DMS53 (cell line): ENCODE measurements at regions not wholly inside any gene's neighbourhood (a gene's known extent, or its start where the extent isn't known, plus 50 kb on each side); places are given as distances from the start of the nearest gene placed in this dataset.
"Not testable (repeated sequence)": the region's sequence is repeated elsewhere in the genome, so short reads cannot be mapped to it uniquely, and the experiment has no call there.

Experiments
- DNase-seq: peaks from one replicate; lab custom pipeline; 2025; lab: John Stamatoyannopoulos, UW

- peak; percentile 41 for DNase-seq
These were observed 78.0 kb upstream of the HNMT start for GRCh38 chr2:137886083-137886831.

DNA sequence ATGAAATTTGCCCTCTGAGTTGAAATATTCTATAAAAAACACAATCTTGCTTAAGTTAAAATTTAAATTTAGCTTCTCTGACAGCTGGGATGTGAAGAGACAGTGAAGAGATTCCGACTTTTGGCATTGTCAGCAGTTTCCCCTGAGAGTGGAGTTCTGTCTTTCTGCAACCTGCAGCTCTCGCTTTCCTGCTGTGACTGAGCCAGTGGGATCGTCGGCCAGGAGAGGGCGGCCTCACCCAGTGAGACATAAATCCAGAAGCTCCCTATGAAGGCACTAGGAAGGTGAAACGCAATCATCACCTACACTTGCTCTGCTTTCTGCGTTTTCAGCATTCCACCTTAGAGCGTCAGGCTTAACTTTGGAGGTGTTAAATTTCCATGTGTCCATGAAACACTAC lies 75.4 kb upstream of the HNMT start:
- DNase-seq: peak; percentile 61

- peak; percentile 48 for DNase-seq
These were observed 71.5 kb upstream of the HNMT start for GRCh38 chr2:137892739-137893138.

DNA sequence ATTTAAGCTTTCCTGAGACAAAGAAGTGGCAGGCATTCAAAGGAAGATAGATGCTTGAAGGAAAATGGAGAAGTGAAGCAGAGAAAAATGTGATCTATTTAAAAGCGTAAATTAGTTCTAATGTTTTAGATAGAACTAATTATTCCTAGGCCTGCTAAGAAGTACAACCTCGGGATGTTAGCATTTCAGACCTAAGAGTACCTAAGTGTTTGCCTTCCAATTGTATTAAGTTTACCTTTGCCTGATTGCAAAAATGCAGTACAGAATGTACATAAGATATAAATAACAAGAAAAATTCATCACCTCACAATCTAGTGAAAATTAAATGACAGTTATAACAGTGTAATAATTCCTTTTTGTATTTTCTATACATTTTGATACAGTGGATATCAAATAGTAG lies 71.1 kb upstream of the HNMT start:
- peak; percentile 39 for DNase-seq

GRCh38 chr2:137896467-137896866 lies 67.8 kb upstream of the HNMT start:
- no peak for DNase-seq

GRCh38 chr2:137897082-137897481 lies 67.2 kb upstream of the HNMT start:
- DNase-seq: no peak

DNA sequence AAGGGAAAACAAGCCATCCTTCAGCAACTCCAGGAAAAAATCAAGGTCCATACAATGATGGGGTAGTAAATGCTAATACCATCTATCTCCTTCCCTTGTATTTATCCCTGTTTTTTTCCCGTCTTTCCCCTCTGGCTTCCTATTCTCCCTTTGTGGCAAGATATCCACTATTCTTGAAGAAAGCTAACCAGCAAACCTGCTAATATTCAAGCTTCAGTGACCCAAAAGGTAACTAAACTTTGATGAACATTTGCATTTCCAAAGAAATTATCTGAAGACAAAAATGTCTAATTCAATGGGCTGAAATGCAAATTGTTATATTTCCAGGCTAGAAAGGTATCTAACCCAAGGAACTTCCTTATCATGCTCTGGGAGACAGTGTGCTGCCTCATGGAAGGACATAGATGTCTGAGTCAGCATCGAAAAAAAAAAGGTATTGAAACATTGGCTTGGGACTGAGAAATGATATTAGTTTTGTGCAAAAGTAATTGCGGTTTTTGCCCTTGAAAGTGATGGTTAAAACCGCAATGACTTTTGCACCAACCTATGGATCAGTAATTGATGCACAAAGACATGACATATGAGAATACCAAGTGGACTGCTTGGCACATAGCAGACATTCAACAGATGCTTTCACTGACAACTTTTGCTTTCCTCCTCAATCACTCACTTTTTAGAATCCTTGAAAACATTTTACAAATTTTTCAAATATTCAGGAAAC lies 63.7 kb upstream of the HNMT start:
- DNase-seq: no peak

DNA sequence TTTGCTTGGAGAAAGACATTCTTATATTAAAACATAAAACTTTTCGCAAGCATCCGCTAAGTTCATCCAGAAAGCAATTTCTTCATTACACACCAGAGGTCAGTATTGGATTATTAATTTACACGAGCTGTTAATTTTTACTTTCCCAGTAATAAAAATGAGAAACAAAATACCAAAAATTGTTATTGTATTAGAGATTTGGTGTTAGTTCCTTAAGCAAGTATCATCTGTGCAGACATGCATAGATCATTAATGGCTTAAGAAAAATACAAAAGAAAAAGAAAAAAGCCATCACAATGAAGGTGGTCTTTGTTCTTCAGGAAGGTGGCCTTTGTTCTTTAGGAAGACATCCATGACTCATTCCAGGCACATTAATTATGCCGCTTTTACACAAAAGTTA lies 53.6 kb upstream of the HNMT start:
- DNase-seq: peak; percentile 14

GRCh38 chr2:137912371-137912770 lies 51.9 kb upstream of the HNMT start:
- DNase-seq: no peak

- DNase-seq: no peak
These were observed 51.1 kb upstream of the HNMT start for GRCh38 chr2:137913169-137913568.

- DNase-seq: not testable (repeated sequence)
These were observed 50.6 kb upstream of the HNMT start for GRCh38 chr2:137913648-137914047.
